Keratinocyte (primary cell): ENCODE measurements at regions not wholly inside any gene's neighbourhood (a gene's known extent, or its start where the extent isn't known, plus 50 kb on each side); places are given as distances from the start of the nearest gene placed in this dataset.

ENCODE experiments used
- EZH2 ChIP-seq: IDR thresholded peaks from one replicate; pipeline ENCODE4 v1.6.1; 2012; ENCODE audit warnings: inconsistent platforms, mild to moderate bottlenecking, low read length, moderate library complexity
- TF ChIP-seq, protein P1 (sequence below), 3 experiments: IDR thresholded peaks in 1 of 3; conservative IDR thresholded peaks in 1 of 3; optimal IDR thresholded peaks in 1 of 3; 2 replicates in 2 of 3; 3 replicates in 1 of 3; pipeline versions ENCODE3 to v1.5.1; 2011; ENCODE audit warnings: low read length in 3 of 3, mild to moderate bottlenecking in 3 of 3, moderate library complexity in 2 of 3, control low read depth in 1 of 3, inconsistent platforms in 1 of 3; ENCODE audit not compliant: insufficient read depth in 2 of 3; ENCODE audit errors: extremely low read depth in 1 of 3

DNA sequence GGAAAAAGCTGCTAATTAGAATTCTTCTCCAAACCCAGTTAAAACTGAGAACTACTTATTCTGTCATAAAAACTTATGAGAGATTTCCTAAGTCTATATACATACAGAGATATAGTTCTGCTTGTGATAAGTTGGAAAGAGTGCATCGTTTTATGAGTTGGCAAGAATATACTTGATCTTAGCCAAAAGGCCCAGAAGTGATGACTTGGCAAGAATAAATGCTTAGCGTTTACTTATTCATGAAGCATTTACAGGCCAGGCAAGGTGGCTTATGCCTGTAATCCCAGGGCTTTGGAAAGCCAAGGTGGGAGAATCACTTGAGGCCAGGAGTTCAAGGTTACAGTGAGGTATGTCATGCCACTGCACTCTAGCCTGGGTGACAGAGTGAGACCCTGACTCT lies 81.7 kb downstream of the CYB561 start:
- TF ChIP-seq, protein P1, sequence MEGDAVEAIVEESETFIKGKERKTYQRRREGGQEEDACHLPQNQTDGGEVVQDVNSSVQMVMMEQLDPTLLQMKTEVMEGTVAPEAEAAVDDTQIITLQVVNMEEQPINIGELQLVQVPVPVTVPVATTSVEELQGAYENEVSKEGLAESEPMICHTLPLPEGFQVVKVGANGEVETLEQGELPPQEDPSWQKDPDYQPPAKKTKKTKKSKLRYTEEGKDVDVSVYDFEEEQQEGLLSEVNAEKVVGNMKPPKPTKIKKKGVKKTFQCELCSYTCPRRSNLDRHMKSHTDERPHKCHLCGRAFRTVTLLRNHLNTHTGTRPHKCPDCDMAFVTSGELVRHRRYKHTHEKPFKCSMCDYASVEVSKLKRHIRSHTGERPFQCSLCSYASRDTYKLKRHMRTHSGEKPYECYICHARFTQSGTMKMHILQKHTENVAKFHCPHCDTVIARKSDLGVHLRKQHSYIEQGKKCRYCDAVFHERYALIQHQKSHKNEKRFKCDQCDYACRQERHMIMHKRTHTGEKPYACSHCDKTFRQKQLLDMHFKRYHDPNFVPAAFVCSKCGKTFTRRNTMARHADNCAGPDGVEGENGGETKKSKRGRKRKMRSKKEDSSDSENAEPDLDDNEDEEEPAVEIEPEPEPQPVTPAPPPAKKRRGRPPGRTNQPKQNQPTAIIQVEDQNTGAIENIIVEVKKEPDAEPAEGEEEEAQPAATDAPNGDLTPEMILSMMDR (optimal IDR thresholded peaks at IDR 0.05 in 1 of 3, IDR thresholded peaks at IDR 0.05 in 1 of 3, conservative IDR thresholded peaks at IDR 0.05 in 1 of 3; ENCODE audit: extremely low read depth in 1 of 3, insufficient read depth in 2 of 3, low read length in 3 of 3): no peak
- no peak for TF ChIP-seq EZH2
